ENCODE measurements at regions not wholly inside any gene's neighbourhood (a gene's known extent, or its start where the extent isn't known, plus 50 kb on each side); places are given as distances from the start of the nearest gene placed in this dataset.
"Not testable (repeated sequence)": the region's sequence is repeated elsewhere in the genome, so short reads cannot be mapped to it uniquely, and the experiment has no call there.

GRCh38 chr5:174493530-174493929, 230.9 kb upstream of the MSX2 start:
- ChIA-PET CTCF (no interaction called here), POLR2A (no interaction called here), RAD21 (ENCODE audit: low non-redundant PET in 1 of 2, low total read pairs in 2 of 2, uncharacterized antibody in 2 of 2, unreplicated experiment in 2 of 2) (no interaction called here)
- Histone ChIP-seq H3K9me3 (ENCODE audit: control insufficient read depth in 1 of 2, insufficient read depth in 1 of 2, low read depth in 1 of 2, low read length in 2 of 2) (no peaks in the 10 kb centered on the region), H3K9me2 (ENCODE audit: insufficient read depth) (no peaks in the 10 kb centered on the region), H3K4me1 (ENCODE audit: control insufficient read depth in 1 of 2, insufficient read depth in 2 of 2, low read length in 2 of 2) (no peaks in the 10 kb centered on the region), H3K27ac (ENCODE audit: low read depth, low read length) (no peak overlapping the region), H3K27me3 (ENCODE audit: insufficient read depth, low read length) (no peaks in the 10 kb centered on the region; the same call in 1 of the 2 replicates), H3K79me2 (ENCODE audit: insufficient read depth, low read length) (no peaks in the 10 kb centered on the region), H3K4me3 (replicated peaks in 1 of 2; ENCODE audit: low read depth in 1 of 2, low read length in 2 of 2) (no peak overlapping the region), H4K20me1 (ENCODE audit: insufficient read depth) (no peaks in the 10 kb centered on the region), H2AFZ (ENCODE audit: low read depth, low read length, poor library complexity, severe bottlenecking) (no peak overlapping the region), H3K4me2 (ENCODE audit: low read length) (no peak overlapping the region), H3K36me3 (ENCODE audit: control insufficient read depth in 1 of 2, insufficient read depth in 2 of 2, low read length in 2 of 2) (no peaks in the 10 kb centered on the region), H3K9ac (ENCODE audit: low read length) (no peak overlapping the region)
- BruUV-seq (replicated peaks) = no TSS peak
- DNase-seq (ENCODE audit: low read depth, low spot score) (no peak), ATAC-seq (no peak)
- intact Hi-C loops (cut with micrococcal nuclease) = no loop called here
- no peak for TF ChIP-seq EZH2 (IDR thresholded peaks at IDR 0.05)
- no peak for TF ChIP-seq ATF3 (IDR thresholded peaks at IDR 0.05)
- no peak for TF ChIP-seq ELF1 (IDR thresholded peaks at IDR 0.05; ENCODE audit: borderline replicate concordance, low read depth)
- no peak for TF ChIP-seq POLR2AphosphoS5 (IDR thresholded peaks at IDR 0.05; ENCODE audit: low read depth, low read length)
- TF ChIP-seq POLR2A (IDR thresholded peaks at IDR 0.05; ENCODE audit: borderline replicate concordance, extremely low read depth, insufficient read depth, insufficient read length) = no peak
- TF ChIP-seq CEBPB (IDR thresholded peaks at IDR 0.05; ENCODE audit: low read depth) = no peak
- no peak for TF ChIP-seq ZNF274 (IDR thresholded peaks at IDR 0.05; ENCODE audit: low read depth, low read length)
- no peak for TF ChIP-seq FOSL1 (IDR thresholded peaks at IDR 0.05; ENCODE audit: low read depth)
- TF ChIP-seq CTCF (IDR thresholded peaks at IDR 0.05 in 2 of 3, conservative IDR thresholded peaks at IDR 0.05 in 1 of 3; ENCODE audit: borderline replicate concordance in 1 of 3, insufficient read depth in 1 of 3, low read depth in 2 of 3, low read length in 2 of 3) = no peak
- TF ChIP-seq SP1 (IDR thresholded peaks at IDR 0.05; ENCODE audit: low read depth) = no peak
- TF ChIP-seq SIN3A (IDR thresholded peaks at IDR 0.05; ENCODE audit: low read depth) = no peak
- no peak for TF ChIP-seq EGR1 (IDR thresholded peaks at IDR 0.05; ENCODE audit: low read depth)
- TF ChIP-seq ZFX (IDR thresholded peaks at IDR 0.05) = no peak

GRCh38 chr5:174497939-174498338, 226.4 kb upstream of the MSX2 start:
- H3K27me3 ChIP-seq (ENCODE audit: insufficient read depth, low read length); H3K9ac ChIP-seq (ENCODE audit: low read length); H3K9me2 ChIP-seq (ENCODE audit: insufficient read depth); H3K4me2 ChIP-seq (ENCODE audit: low read length); H3K4me3 ChIP-seq (replicated peaks in 1 of 2; ENCODE audit: low read depth in 1 of 2, low read length in 2 of 2); H3K27ac ChIP-seq (ENCODE audit: low read depth, low read length); CTCF ChIA-PET; RAD21 ChIA-PET (ENCODE audit: low non-redundant PET in 1 of 2, low total read pairs in 2 of 2, uncharacterized antibody in 2 of 2, unreplicated experiment in 2 of 2); ATAC-seq; H2AFZ ChIP-seq (ENCODE audit: low read depth, low read length, poor library complexity, severe bottlenecking); POLR2A ChIA-PET; BruUV-seq (replicated peaks); H3K79me2 ChIP-seq (ENCODE audit: insufficient read depth, low read length); DNase-seq (ENCODE audit: low read depth, low spot score); H3K36me3 ChIP-seq (ENCODE audit: control insufficient read depth in 1 of 2, insufficient read depth in 2 of 2, low read length in 2 of 2); intact Hi-C loops (cut with micrococcal nuclease); H4K20me1 ChIP-seq (ENCODE audit: insufficient read depth); H3K9me3 ChIP-seq (ENCODE audit: control insufficient read depth in 1 of 2, insufficient read depth in 1 of 2, low read depth in 1 of 2, low read length in 2 of 2): not testable (repeated sequence)
- peaks cover 18% of the 10 kb centered on the region in 2 experiments for H3K4me1 ChIP-seq (ENCODE audit: control insufficient read depth in 1 of 2, insufficient read depth in 2 of 2, low read length in 2 of 2)

- H3K27me3 ChIP-seq (ENCODE audit: insufficient read depth, low read length); RAD21 ChIA-PET (ENCODE audit: low non-redundant PET in 1 of 2, low total read pairs in 2 of 2, uncharacterized antibody in 2 of 2, unreplicated experiment in 2 of 2); POLR2A ChIA-PET; H3K4me2 ChIP-seq (ENCODE audit: low read length); CTCF ChIA-PET; H3K27ac ChIP-seq (ENCODE audit: low read depth, low read length); intact Hi-C loops (cut with micrococcal nuclease); H3K4me3 ChIP-seq (replicated peaks in 1 of 2; ENCODE audit: low read depth in 1 of 2, low read length in 2 of 2); BruUV-seq (replicated peaks); H3K9me2 ChIP-seq (ENCODE audit: insufficient read depth); H2AFZ ChIP-seq (ENCODE audit: low read depth, low read length, poor library complexity, severe bottlenecking); H4K20me1 ChIP-seq (ENCODE audit: insufficient read depth); H3K79me2 ChIP-seq (ENCODE audit: insufficient read depth, low read length); DNase-seq (ENCODE audit: low read depth, low spot score); H3K9ac ChIP-seq (ENCODE audit: low read length); H3K36me3 ChIP-seq (ENCODE audit: control insufficient read depth in 1 of 2, insufficient read depth in 2 of 2, low read length in 2 of 2); ATAC-seq; H3K9me3 ChIP-seq (ENCODE audit: control insufficient read depth in 1 of 2, insufficient read depth in 1 of 2, low read depth in 1 of 2, low read length in 2 of 2): not testable (repeated sequence)
- H3K4me1 ChIP-seq (ENCODE audit: control insufficient read depth in 1 of 2, insufficient read depth in 2 of 2, low read length in 2 of 2) = peaks cover 23 to 24% of the 10 kb centered on the region in 2 experiments
Measured at GRCh38 chr5:174498575-174498974, 225.8 kb upstream of the MSX2 start.

Measured in HCT116 (cell line).